DND-41 (cell line): ENCODE measurements at regions not wholly inside any gene's neighbourhood (a gene's known extent, or its start where the extent isn't known, plus 50 kb on each side); places are given as distances from the start of the nearest gene placed in this dataset.
"Not testable (repeated sequence)": the region's sequence is repeated elsewhere in the genome, so short reads cannot be mapped to it uniquely, and the experiment has no call there.

ENCODE experiments used
- ATAC-seq: fragments of 200-7000 bp; cut with Tn5 transposase; 3 replicates; pipeline ENCODE4 v1.9.1; 2021; ENCODE audit warnings: low read depth; ENCODE audit not compliant: insufficient read depth
- DNase-seq: peaks from one replicate; pipeline ENCODE4 v3.0.0-alpha.2; 2020
- H2AFZ ChIP-seq: 2 replicates; pipeline ENCODE4 v1.6.0; 2012; ENCODE audit warnings: low read depth, low read length
- H3K27ac ChIP-seq: 2 replicates; pipeline ENCODE4 v1.5.1; 2012; ENCODE audit warnings: low read length, inconsistent platforms
- H3K27me3 ChIP-seq: fragments of 200-600 bp; sonication (generic); 2 replicates; pipeline ENCODE4 v1.6.0; 2012; ENCODE audit warnings: low read length, mild to moderate bottlenecking, inconsistent platforms; ENCODE audit not compliant: insufficient read depth, poor library complexity
- H3K36me3 ChIP-seq: 2 replicates; pipeline ENCODE4 v1.5.1; 2012; ENCODE audit warnings: low read length, inconsistent platforms; ENCODE audit not compliant: insufficient read depth
- H3K4me1 ChIP-seq: 2 replicates; pipeline ENCODE4 v1.5.1; 2012; ENCODE audit warnings: mild to moderate bottlenecking, low read length; ENCODE audit not compliant: insufficient read depth
- H3K4me2 ChIP-seq: 2 replicates; pipeline ENCODE4 v1.6.0; 2012; ENCODE audit warnings: mild to moderate bottlenecking, moderate library complexity, low read length, inconsistent platforms; ENCODE audit not compliant: insufficient read depth
- H3K4me3 ChIP-seq, 2 experiments: fragments of 200-600 bp in 1 of 2; shearing (Covaris generic) in 1 of 2; 2 replicates each; pipeline ENCODE4 v1.5.1; 2012 to 2016; ENCODE audit warnings: inconsistent platforms in 2 of 2, low read length in 2 of 2, mild to moderate bottlenecking in 2 of 2, low read depth in 1 of 2, moderate library complexity in 1 of 2
- H3K79me2 ChIP-seq: 2 replicates; pipeline ENCODE4 v1.6.0; 2012; ENCODE audit warnings: low read length, inconsistent platforms; ENCODE audit not compliant: insufficient read depth
- H3K9ac ChIP-seq: 2 replicates; pipeline ENCODE4 v1.6.0; 2012; ENCODE audit warnings: low read depth, mild to moderate bottlenecking, inconsistent platforms, low read length, moderate library complexity
- H3K9me3 ChIP-seq: 2 replicates; pipeline ENCODE4 v1.5.1; 2012; ENCODE audit warnings: low read length, moderate library complexity, mild to moderate bottlenecking, inconsistent platforms; ENCODE audit not compliant: insufficient read depth, severe bottlenecking
- H4K20me1 ChIP-seq: 2 replicates; pipeline ENCODE4 v1.6.0; 2012; ENCODE audit warnings: low read length; ENCODE audit not compliant: insufficient read depth
- CTCF ChIP-seq: IDR thresholded peaks from 2 replicates; pipeline ENCODE4 v1.5.1; 2012; ENCODE audit warnings: borderline replicate concordance, low read length, moderate library complexity, mild to moderate bottlenecking; ENCODE audit not compliant: poor library complexity, severe bottlenecking; ENCODE audit errors: extremely low read depth
- EZH2 ChIP-seq: IDR thresholded peaks from 3 replicates; pipeline ENCODE4 v1.6.1; 2012; ENCODE audit warnings: borderline replicate concordance, low read depth, mild to moderate bottlenecking, moderate library complexity, low read length, inconsistent platforms; ENCODE audit not compliant: severe bottlenecking

GRCh38 chr10:109219935-109220605 lies 703.2 kb downstream of the XPNPEP1 start:
- no peaks in the 10 kb centered on the region for H3K4me1 ChIP-seq
- ATAC-seq (no peak), DNase-seq (no peak)
- H3K27ac ChIP-seq = no peak overlapping the region
- no peaks in the 10 kb centered on the region for H3K9me3 ChIP-seq
- no peak for TF ChIP-seq EZH2
- TF ChIP-seq CTCF = no peak
- H3K79me2 ChIP-seq = no peaks in the 10 kb centered on the region
- peaks cover 3% of the 10 kb centered on the region for H3K27me3 ChIP-seq
- no peak overlapping the region for H3K9ac ChIP-seq
- H3K36me3 ChIP-seq = no peaks in the 10 kb centered on the region
- H2AFZ ChIP-seq = no peak overlapping the region
- H3K4me2 ChIP-seq = no peak overlapping the region
- H4K20me1 ChIP-seq = no peaks in the 10 kb centered on the region
- H3K4me3 ChIP-seq = no peak overlapping the region

DNA sequence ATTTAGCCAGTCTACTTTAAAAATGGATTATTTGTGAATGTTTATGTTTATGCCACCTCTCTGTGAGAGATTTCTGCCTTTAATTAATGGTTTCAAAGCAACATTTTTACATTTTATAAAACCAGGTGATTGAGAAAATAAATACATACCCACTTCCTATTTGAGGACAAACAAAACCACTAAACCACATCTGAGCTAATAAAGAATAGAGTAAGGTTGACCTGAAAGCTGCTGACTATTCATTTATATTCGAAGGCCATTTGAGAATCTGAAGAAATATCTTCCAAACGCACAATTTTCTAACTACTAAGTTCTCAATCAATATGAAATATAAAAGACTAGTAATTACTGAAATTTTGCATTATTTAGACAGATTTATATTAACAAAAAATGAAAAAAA lies 705.1 kb downstream of the XPNPEP1 start:
- Histone ChIP-seq H2AFZ (no peak overlapping the region), H3K9me3 (no peaks in the 10 kb centered on the region), H3K36me3 (no peaks in the 10 kb centered on the region), H3K4me3 (no peak overlapping the region), H3K27ac (no peak overlapping the region), H3K27me3 (peaks cover 3% of the 10 kb centered on the region), H3K4me1 (no peaks in the 10 kb centered on the region), H3K79me2 (no peaks in the 10 kb centered on the region), H3K4me2 (no peak overlapping the region), H3K9ac (no peak overlapping the region), H4K20me1 (no peaks in the 10 kb centered on the region)
- TF ChIP-seq EZH2 (no peak), CTCF (no peak)
- no peak for DNase-seq
- ATAC-seq = no peak

GRCh38 chr10:109215291-109216075 lies 707.8 kb downstream of the XPNPEP1 start:
- Histone ChIP-seq H3K4me1 (no peaks in the 10 kb centered on the region), H3K36me3 (no peaks in the 10 kb centered on the region), H4K20me1 (no peaks in the 10 kb centered on the region), H3K9ac (no peak overlapping the region), H3K79me2 (no peaks in the 10 kb centered on the region), H3K27me3 (peaks cover 3% of the 10 kb centered on the region), H3K4me2 (no peak overlapping the region), H2AFZ (no peak overlapping the region), H3K9me3 (no peaks in the 10 kb centered on the region), H3K27ac (no peak overlapping the region), H3K4me3 (no peak overlapping the region)
- ATAC-seq (no peak), DNase-seq (no peak)
- TF ChIP-seq CTCF (no peak), EZH2 (no peak)

- H3K4me1 ChIP-seq, ATAC-seq: not testable (repeated sequence)
Observed at GRCh38 chr10:109214891-109215290, 708.4 kb downstream of the XPNPEP1 start.

More at GRCh38 chr10:109214891-109215290, 708.4 kb downstream of the XPNPEP1 start:
- not testable (repeated sequence) for DNase-seq, H2AFZ ChIP-seq, H3K4me3 ChIP-seq, H3K79me2 ChIP-seq, H3K27me3 ChIP-seq, H3K36me3 ChIP-seq, H3K27ac ChIP-seq, H3K9me3 ChIP-seq, H4K20me1 ChIP-seq, H3K4me2 ChIP-seq, H3K9ac ChIP-seq
